ENCODE measurements at regions not wholly inside any gene's neighbourhood (a gene's known extent, or its start where the extent isn't known, plus 50 kb on each side); places are given as distances from the start of the nearest gene placed in this dataset.
A peak's percentile ranks its signal among the peaks of the same experiment; 100 is the strongest.

- no peaks in the 10 kb centered on the region for H3K9me3 ChIP-seq (ENCODE audit: control insufficient read depth, insufficient read depth, low read length)
- H3K4me3 Mint-ChIP-seq = no peak overlapping the region
- no peak overlapping the region for H3K27ac ChIP-seq (ENCODE audit: low read length)
- 85% methylated on average over 5 of the region's 5 CpGs for WGBS (ENCODE audit: insufficient coverage)
- peaks cover 11 to 12% of the 10 kb centered on the region in 2 donors for H3K4me1 Mint-ChIP-seq
- H3K36me3 Mint-ChIP-seq = no peaks in the 10 kb centered on the region
- ATAC-seq (peak in 1 of 3 donors; percentile 38), DNase-seq (no peak)
- TF ChIP-seq CTCF (IDR thresholded peaks at IDR 0.05) = no peak
- no peak overlapping the region for H3K4me3 ChIP-seq (ENCODE audit: low read length)
- no peaks in the 10 kb centered on the region for H3K27me3 ChIP-seq (ENCODE audit: control insufficient read depth, insufficient read depth, low read length)
- no peaks in the 10 kb centered on the region for H3K9me3 Mint-ChIP-seq
- H3K36me3 ChIP-seq (ENCODE audit: control insufficient read depth, insufficient read depth, low read length) = no peaks in the 10 kb centered on the region
- no peaks in the 10 kb centered on the region for H3K27me3 Mint-ChIP-seq (ENCODE audit: low read depth in 2 of 2)
- H3K4me1 ChIP-seq (ENCODE audit: control insufficient read depth, insufficient read depth, low read length) = peaks cover 3% of the 10 kb centered on the region
- no peak overlapping the region for H3K27ac Mint-ChIP-seq
- intact Hi-C loops (cut with micrococcal nuclease) = no loop called here
Measured at GRCh38 chr7:28240481-28240880, 59.9 kb upstream of the JAZF1 start.

GRCh38 chr7:28243861-28244260 is 63.3 kb upstream of the JAZF1 start:
- Histone ChIP-seq H3K27ac (ENCODE audit: low read length) (no peak overlapping the region), H3K9me3 (ENCODE audit: control insufficient read depth, insufficient read depth, low read length) (no peaks in the 10 kb centered on the region), H3K4me1 (ENCODE audit: control insufficient read depth, insufficient read depth, low read length) (peaks cover 3% of the 10 kb centered on the region), H3K36me3 (ENCODE audit: control insufficient read depth, insufficient read depth, low read length) (no peaks in the 10 kb centered on the region), H3K27me3 (ENCODE audit: control insufficient read depth, insufficient read depth, low read length) (no peaks in the 10 kb centered on the region), H3K4me3 (ENCODE audit: low read length) (no peak overlapping the region)
- WGBS (ENCODE audit: insufficient coverage) = 98% methylated on average over 5 of the region's 5 CpGs
- no peak overlapping the region for H3K27ac Mint-ChIP-seq
- H3K9me3 Mint-ChIP-seq = peaks cover 0 to 1% of the 10 kb centered on the region in 2 donors
- peaks cover 11 to 12% of the 10 kb centered on the region in 2 donors for H3K4me1 Mint-ChIP-seq
- DNase-seq (no peak), ATAC-seq (no peak)
- no peaks in the 10 kb centered on the region for H3K27me3 Mint-ChIP-seq (ENCODE audit: low read depth in 2 of 2)
- intact Hi-C loops (cut with micrococcal nuclease) = no loop called here
- H3K4me3 Mint-ChIP-seq = no peak overlapping the region
- TF ChIP-seq CTCF (IDR thresholded peaks at IDR 0.05) = no peak
- no peaks in the 10 kb centered on the region for H3K36me3 Mint-ChIP-seq

- no peak for TF ChIP-seq CTCF (IDR thresholded peaks at IDR 0.05)
- Histone ChIP-seq H3K9me3 (ENCODE audit: control insufficient read depth, insufficient read depth, low read length) (no peaks in the 10 kb centered on the region), H3K27ac (ENCODE audit: low read length) (no peak overlapping the region), H3K4me1 (ENCODE audit: control insufficient read depth, insufficient read depth, low read length) (no peaks in the 10 kb centered on the region), H3K27me3 (ENCODE audit: control insufficient read depth, insufficient read depth, low read length) (no peaks in the 10 kb centered on the region), H3K4me3 (ENCODE audit: low read length) (no peak overlapping the region), H3K36me3 (ENCODE audit: control insufficient read depth, insufficient read depth, low read length) (no peaks in the 10 kb centered on the region)
- WGBS (ENCODE audit: insufficient coverage) = 86% methylated on average over 8 of the region's 9 CpGs
- H3K27ac Mint-ChIP-seq = no peak overlapping the region
- no peaks in the 10 kb centered on the region for H3K4me1 Mint-ChIP-seq
- no peaks in the 10 kb centered on the region for H3K36me3 Mint-ChIP-seq
- no peak for DNase-seq
- intact Hi-C loops (cut with micrococcal nuclease) = no loop called here
- no peaks in the 10 kb centered on the region for H3K27me3 Mint-ChIP-seq (ENCODE audit: low read depth in 2 of 2)
- peak in 1 of 3 donors; percentile 74 for ATAC-seq
- no peak overlapping the region for H3K4me3 Mint-ChIP-seq
- H3K9me3 Mint-ChIP-seq = peaks cover 0 to 2% of the 10 kb centered on the region in 2 donors
Measured at GRCh38 chr7:28245123-28245878, 64.7 kb upstream of the JAZF1 start.

Measured in natural killer cell (primary cell).